Gastrocnemius medialis (tissue), 4 donors: ENCODE measurements at regions not wholly inside any gene's neighbourhood (a gene's known extent, or its start where the extent isn't known, plus 50 kb on each side); places are given as distances from the start of the nearest gene placed in this dataset.
"Not testable (repeated sequence)": the region's sequence is repeated elsewhere in the genome, so short reads cannot be mapped to it uniquely, and the experiment has no call there.

Experiments
- ATAC-seq, 2 donors: fragments of 150-250 bp; one replicate each; pipeline ENCODE4 v1.9.1; 2016
- DNase-seq, 2 donors: peaks; one replicate each; pipeline ENCODE4 v3.0.0-alpha.2; 2019
- H3K27ac ChIP-seq, 4 donors: fragments of 200-600 bp; sonication (generic); 1 replicate in 1 of 4; 2 replicates in 3 of 4; pipeline ENCODE4 v1.5.1; 2016 to 2018; ENCODE audit warnings: mild to moderate bottlenecking in 2 of 4, moderate library complexity in 1 of 4
- H3K27me3 ChIP-seq, 3 donors: fragments of 200-600 bp; sonication (generic) in 2 of 3; 1 replicate in 1 of 3; 2 replicates in 2 of 3; pipeline versions ENCODE4 v1.5.1 to v1.6.0; 2016 to 2019; ENCODE audit warnings: mild to moderate bottlenecking in 1 of 3, moderate library complexity in 1 of 3
- H3K36me3 ChIP-seq, 2 donors: fragments of 200-600 bp; sonication (generic) in 1 of 2; one replicate each; pipeline ENCODE4 v1.5.1; 2017 to 2018
- H3K4me1 ChIP-seq, 2 donors: fragments of 200-600 bp; sonication (generic) in 1 of 2; one replicate each; pipeline ENCODE4 v1.5.1; 2016 to 2017; ENCODE audit warnings: mild to moderate bottlenecking in 2 of 2
- H3K4me3 ChIP-seq, 4 donors: fragments of 200-600 bp; sonication (generic) in 3 of 4; 1 replicate in 1 of 4; 2 replicates in 3 of 4; pipeline ENCODE4 v1.5.1; 2016 to 2019; ENCODE audit warnings: mild to moderate bottlenecking in 2 of 4
- H3K9me3 ChIP-seq, 3 donors: fragments of 200-600 bp; sonication (generic) in 2 of 3; 1 replicate in 1 of 3; 2 replicates in 2 of 3; pipeline ENCODE4 v1.5.1; 2016 to 2019
- CTCF ChIP-seq, 5 experiments: fragments of 450-650 bp in 3 of 5; fragments of 200-600 bp in 2 of 5; sonication (generic) in 2 of 5; IDR thresholded peaks in 4 of 5; conservative IDR thresholded peaks in 1 of 5; 1 replicate in 4 of 5; 2 replicates in 1 of 5; pipeline ENCODE4 v1.5.1; 2016 to 2019; ENCODE audit warnings: antibody characterized with exemption in 5 of 5, mild to moderate bottlenecking in 3 of 5, moderate library complexity in 3 of 5
- POLR2A ChIP-seq, 2 donors: fragments of 450-650 bp; IDR thresholded peaks; one replicate each; pipeline ENCODE4 v1.6.1; 2017; ENCODE audit warnings: antibody characterized with exemption in 2 of 2, mild to moderate bottlenecking in 2 of 2, moderate library complexity in 2 of 2
- in situ Hi-C, 4 donors: fragments of 200-750 bp; cut with MboI; loops; one replicate each; pipeline versions ENCODE4 v1.15.0 to v1.8.0; 2017; ENCODE audit warnings: low sequenced_read_pairs in 4 of 4
- intact Hi-C: fragments of 100-400 bp; cut with DNase I; formaldehyde crosslinking; loops from one replicate; pipeline ENCODE4 v1.15.1; 2023; ENCODE audit warnings: low total_unique reads

- in situ Hi-C loops (no loop called here), intact Hi-C loops (no loop called here)
- no peak for ATAC-seq
- H3K27ac ChIP-seq: no peak overlapping the region
- no peaks in the 10 kb centered on the region for H3K4me1 ChIP-seq
- no peaks in the 10 kb centered on the region for H3K36me3 ChIP-seq
- DNase-seq: no peak
- no peaks in the 10 kb centered on the region for H3K9me3 ChIP-seq
- TF ChIP-seq POLR2A (IDR thresholded peaks at IDR 0.05) (no peak), CTCF (IDR thresholded peaks at IDR 0.05 in 4 of 5, conservative IDR thresholded peaks at IDR 0.05 in 1 of 5) (no peak)
- H3K27me3 ChIP-seq: no peaks in the 10 kb centered on the region
- H3K4me3 ChIP-seq: no peak overlapping the region
These were observed 624.5 kb upstream of the CHD1 start for GRCh38 chr5:99553211-99553810.

GRCh38 chr5:99544356-99544755, 615.5 kb upstream of the CHD1 start:
- Histone ChIP-seq H3K4me1 (no peaks in the 10 kb centered on the region), H3K36me3 (no peaks in the 10 kb centered on the region), H3K27me3 (no peaks in the 10 kb centered on the region), H3K4me3 (no peak overlapping the region), H3K27ac (no peak overlapping the region), H3K9me3 (no peaks in the 10 kb centered on the region)
- DNase-seq (no peak), ATAC-seq (no peak)
- in situ Hi-C loops (no loop called here), intact Hi-C loops (no loop called here)
- TF ChIP-seq CTCF (IDR thresholded peaks at IDR 0.05 in 4 of 5, conservative IDR thresholded peaks at IDR 0.05 in 1 of 5): no peak
- TF ChIP-seq POLR2A (IDR thresholded peaks at IDR 0.05): no peak

- H3K9me3 ChIP-seq: no peaks in the 10 kb centered on the region
- H3K27me3 ChIP-seq: no peaks in the 10 kb centered on the region
- in situ Hi-C loops (no loop called here), intact Hi-C loops (no loop called here)
- ATAC-seq (no peak), DNase-seq (no peak)
- H3K4me3 ChIP-seq: no peak overlapping the region
- no peak overlapping the region for H3K27ac ChIP-seq
- no peak for TF ChIP-seq CTCF (IDR thresholded peaks at IDR 0.05 in 4 of 5, conservative IDR thresholded peaks at IDR 0.05 in 1 of 5)
- TF ChIP-seq POLR2A (IDR thresholded peaks at IDR 0.05): no peak
- H3K4me1 ChIP-seq: no peaks in the 10 kb centered on the region
- H3K36me3 ChIP-seq: no peaks in the 10 kb centered on the region
These were observed 615.0 kb upstream of the CHD1 start for GRCh38 chr5:99543841-99544240.

GRCh38 chr5:99534241-99534640, 605.4 kb upstream of the CHD1 start:
- in situ Hi-C loops, H3K4me1 ChIP-seq, H3K27ac ChIP-seq, H3K36me3 ChIP-seq, H3K27me3 ChIP-seq, intact Hi-C loops, H3K9me3 ChIP-seq, H3K4me3 ChIP-seq, ATAC-seq, DNase-seq: not testable (repeated sequence)

- H3K9me3 ChIP-seq, H3K27me3 ChIP-seq, H3K36me3 ChIP-seq, ATAC-seq, H3K4me3 ChIP-seq, intact Hi-C loops, DNase-seq, H3K4me1 ChIP-seq, H3K27ac ChIP-seq, in situ Hi-C loops: not testable (repeated sequence)
These were observed 592.9 kb upstream of the CHD1 start for GRCh38 chr5:99521666-99522065.

- H3K27me3 ChIP-seq, H3K36me3 ChIP-seq, in situ Hi-C loops, H3K9me3 ChIP-seq, DNase-seq, intact Hi-C loops, H3K4me3 ChIP-seq, H3K27ac ChIP-seq, H3K4me1 ChIP-seq: not testable (repeated sequence)
- peak; percentile 33 to 53 for ATAC-seq
These were observed 587.2 kb upstream of the CHD1 start for GRCh38 chr5:99515864-99516490.

- DNase-seq, H3K4me1 ChIP-seq, H3K27me3 ChIP-seq, H3K36me3 ChIP-seq, ATAC-seq, H3K9me3 ChIP-seq, intact Hi-C loops, H3K4me3 ChIP-seq, H3K27ac ChIP-seq, in situ Hi-C loops: not testable (repeated sequence)
These were observed 581.5 kb upstream of the CHD1 start for GRCh38 chr5:99510237-99510866.

GRCh38 chr5:99509064-99509463, 580.3 kb upstream of the CHD1 start:
- DNase-seq, H3K27me3 ChIP-seq, intact Hi-C loops, H3K9me3 ChIP-seq, H3K4me1 ChIP-seq, H3K4me3 ChIP-seq, H3K36me3 ChIP-seq, H3K27ac ChIP-seq, ATAC-seq, in situ Hi-C loops: not testable (repeated sequence)

GRCh38 chr5:99495456-99495855, 566.6 kb upstream of the CHD1 start:
- H3K27ac ChIP-seq, H3K36me3 ChIP-seq, H3K4me3 ChIP-seq, H3K4me1 ChIP-seq, ATAC-seq, H3K9me3 ChIP-seq, intact Hi-C loops, in situ Hi-C loops, H3K27me3 ChIP-seq, DNase-seq: not testable (repeated sequence)
